Type B pancreatic cell (in vitro differentiated cells): ENCODE measurements at regions not wholly inside any gene's neighbourhood (a gene's known extent, or its start where the extent isn't known, plus 50 kb on each side); places are given as distances from the start of the nearest gene placed in this dataset.

Experiments used
- DNase-seq: peaks from one replicate; pipeline ENCODE4 v3.0.0; 2021; ENCODE audit warnings: mixed read lengths; ENCODE audit not compliant: unreplicated experiment; ENCODE audit errors: extremely low spot score
- H3K27ac Mint-ChIP-seq: 2 replicates; pipeline ENCODE4 v1.8.0; 2021; ENCODE audit warnings: mild to moderate bottlenecking, mixed read lengths
- H3K27me3 Mint-ChIP-seq: 2 replicates; pipeline ENCODE4 v1.8.0; 2021; ENCODE audit warnings: mixed read lengths
- H3K36me3 Mint-ChIP-seq: 2 replicates; pipeline ENCODE4 v1.8.0; 2021; ENCODE audit warnings: mixed read lengths
- H3K4me1 Mint-ChIP-seq: one replicate; pipeline ENCODE4 v1.8.0; 2021; ENCODE audit warnings: mixed read lengths; ENCODE audit not compliant: unreplicated experiment
- H3K4me3 Mint-ChIP-seq: 2 replicates; pipeline ENCODE4 v1.8.0; 2021; ENCODE audit warnings: mild to moderate bottlenecking, mixed read lengths
- H3K9me3 Mint-ChIP-seq: 2 replicates; pipeline ENCODE4 v1.8.0; 2021; ENCODE audit warnings: mixed read lengths
- CTCF ChIP-seq: fragments of 200-600 bp; sonication (generic); conservative IDR thresholded peaks from 2 replicates; pipeline ENCODE4 v1.5.0; 2021; ENCODE audit warnings: antibody characterized with exemption, mild to moderate bottlenecking

- no peak for TF ChIP-seq CTCF
- Mint-ChIP-seq H3K36me3 (no peaks in the 10 kb centered on the region), H3K27me3 (no peaks in the 10 kb centered on the region), H3K4me3 (no peak overlapping the region), H3K27ac (no peak overlapping the region), H3K4me1 (peaks cover 15% of the 10 kb centered on the region), H3K9me3 (no peaks in the 10 kb centered on the region)
- no peak for DNase-seq
Measured at GRCh38 chr2:126994340-126994777, 95.7 kb downstream of the TEX51 start.

DNA sequence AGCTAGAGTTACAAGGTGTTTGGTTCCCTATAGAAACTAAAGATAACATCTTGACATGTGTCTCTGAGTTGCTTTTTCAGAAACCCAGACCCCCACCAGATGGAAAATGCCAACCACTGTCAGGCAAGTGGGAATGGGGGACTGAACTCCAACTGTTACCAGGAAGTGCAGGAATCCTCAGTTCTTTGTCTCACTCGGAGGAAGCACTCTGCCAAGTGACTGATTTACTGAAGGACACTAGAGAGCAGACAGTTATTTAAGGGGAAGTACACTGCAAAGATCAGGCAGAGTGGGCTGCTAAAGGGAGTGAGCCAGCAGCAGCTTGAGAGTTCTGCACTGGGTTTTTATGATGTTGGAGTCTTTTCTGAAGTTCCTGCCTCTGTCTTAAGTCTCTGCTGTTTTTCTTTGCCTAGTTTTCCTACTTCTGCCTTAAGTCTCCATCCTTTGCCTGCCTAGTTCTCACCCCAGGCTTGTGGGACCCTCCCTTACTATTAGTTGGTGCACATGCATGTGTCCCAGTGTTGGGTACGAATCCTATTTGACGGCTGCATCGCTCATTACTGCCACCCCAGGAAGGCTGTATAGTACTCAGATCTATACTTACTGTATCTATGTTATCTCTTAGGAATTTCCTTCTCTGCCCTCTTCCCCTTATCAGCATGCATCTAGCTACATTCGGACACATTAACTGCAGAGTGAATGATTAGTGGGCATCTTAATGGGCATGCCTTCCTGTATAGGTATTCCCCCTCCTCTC, 97.1 kb downstream of the TEX51 start:
- no peaks in the 10 kb centered on the region for H3K36me3 Mint-ChIP-seq
- H3K4me3 Mint-ChIP-seq, result peak overlapping the region; percentile 24
- H3K27ac Mint-ChIP-seq, result peak overlapping the region; percentile 47
- no peak for TF ChIP-seq CTCF
- DNase-seq, result no peak
- no peaks in the 10 kb centered on the region for H3K27me3 Mint-ChIP-seq
- no peaks in the 10 kb centered on the region for H3K9me3 Mint-ChIP-seq
- H3K4me1 Mint-ChIP-seq, result peaks cover 15% of the 10 kb centered on the region

DNA sequence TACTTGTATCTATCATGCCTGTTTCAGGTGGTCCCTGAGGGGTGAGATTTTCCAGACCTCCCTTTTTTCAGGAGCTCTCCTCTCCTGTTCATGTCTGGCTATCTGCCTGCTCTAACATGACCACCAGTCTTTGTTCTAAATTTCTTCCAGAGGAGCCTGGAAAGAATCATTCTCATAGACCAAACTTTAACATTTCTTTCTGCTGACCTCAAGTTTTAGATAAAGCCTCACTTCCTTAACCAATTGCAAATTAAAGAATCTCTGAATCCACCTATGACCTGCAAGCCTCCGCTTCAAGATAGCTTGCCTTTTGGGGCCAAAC, 97.6 kb downstream of the TEX51 start:
- H3K9me3 Mint-ChIP-seq, result no peaks in the 10 kb centered on the region
- H3K36me3 Mint-ChIP-seq, result no peaks in the 10 kb centered on the region
- peaks cover 15% of the 10 kb centered on the region for H3K4me1 Mint-ChIP-seq
- TF ChIP-seq CTCF, result no peak
- peak overlapping the region; percentile 7 for H3K4me3 Mint-ChIP-seq
- DNase-seq, result no peak
- H3K27me3 Mint-ChIP-seq, result no peaks in the 10 kb centered on the region
- peak overlapping the region; percentile 47 for H3K27ac Mint-ChIP-seq
